HG03045 (cell line): ENCODE measurements at regions not wholly inside any gene's neighbourhood (a gene's known extent, or its start where the extent isn't known, plus 50 kb on each side); places are given as distances from the start of the nearest gene placed in this dataset.

Experiments used
- ATAC-seq: cut with Tn5 transposase; IDR thresholded peaks from one replicate; pipeline ENCODE4 v1.9.1; 2021; ENCODE audit warnings: mild to moderate bottlenecking, moderate library complexity; ENCODE audit not compliant: unreplicated experiment

GRCh38 chrY:7262531-7262930 is 351.0 kb upstream of the AMELY start:
- ATAC-seq, result no peak

GRCh38 chrY:7261254-7261653 is 349.7 kb upstream of the AMELY start:
- ATAC-seq, result no peak

DNA sequence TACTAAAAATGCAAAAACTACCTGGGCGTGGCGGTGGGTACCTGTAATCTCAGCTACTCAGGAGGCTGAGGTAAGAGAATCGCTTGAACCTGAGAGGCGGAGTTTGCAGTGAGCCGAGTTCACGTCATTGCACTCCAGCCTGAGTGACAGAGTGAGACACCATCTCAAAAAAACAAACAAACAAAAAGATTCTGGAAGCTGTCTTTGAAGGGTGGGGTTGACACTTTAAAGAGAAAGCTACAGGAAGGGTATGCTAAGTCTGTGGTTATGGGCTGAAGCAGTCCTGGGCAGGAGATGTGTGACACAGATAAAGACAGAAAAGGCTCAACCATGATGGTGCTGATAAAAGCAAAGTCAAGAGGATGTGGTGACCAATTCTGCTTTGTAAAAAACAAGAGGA is 328.5 kb upstream of the AMELY start:
- no peak for ATAC-seq

GRCh38 chrY:7211971-7212370 is 300.4 kb upstream of the AMELY start:
- ATAC-seq, result no peak

DNA sequence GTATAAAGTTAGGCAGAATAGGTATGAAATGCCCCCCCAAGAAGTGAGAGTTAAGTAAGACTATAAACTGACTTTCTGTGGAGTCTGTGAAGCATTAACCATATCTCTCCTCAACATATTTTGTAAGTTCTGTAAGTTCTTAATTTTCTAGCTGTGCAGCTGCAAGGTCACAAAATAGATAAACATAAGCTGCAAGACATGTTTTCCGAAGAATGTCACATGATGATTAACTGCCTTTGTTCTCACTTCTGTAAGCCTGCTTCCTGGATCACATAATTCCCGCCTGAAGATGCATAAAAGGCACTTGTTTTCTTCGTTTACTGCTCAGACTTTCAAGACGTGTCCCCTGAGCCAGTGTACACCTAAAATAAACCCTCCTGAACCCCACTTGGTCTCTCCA is 292.9 kb upstream of the AMELY start:
- no peak for ATAC-seq

DNA sequence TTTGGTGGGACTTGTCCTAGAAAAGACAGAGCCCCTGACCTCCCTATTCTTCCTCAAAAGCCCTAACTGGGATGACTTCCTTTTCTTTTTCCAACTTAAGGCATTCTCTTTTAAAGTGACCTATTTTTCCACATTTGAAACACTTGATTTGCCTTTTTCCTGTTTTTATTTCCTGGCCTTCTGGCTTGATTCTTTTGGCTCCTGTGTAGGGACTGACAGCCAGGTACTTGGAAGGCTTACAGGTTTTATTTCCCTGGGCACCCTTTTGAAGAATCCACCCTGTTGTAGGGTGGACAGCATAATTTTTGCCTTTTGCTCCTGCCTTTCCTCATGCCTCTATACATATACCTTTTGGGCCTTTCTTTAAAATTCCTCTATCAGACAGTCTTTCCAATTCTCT is 271.0 kb upstream of the AMELY start:
- no peak for ATAC-seq

DNA sequence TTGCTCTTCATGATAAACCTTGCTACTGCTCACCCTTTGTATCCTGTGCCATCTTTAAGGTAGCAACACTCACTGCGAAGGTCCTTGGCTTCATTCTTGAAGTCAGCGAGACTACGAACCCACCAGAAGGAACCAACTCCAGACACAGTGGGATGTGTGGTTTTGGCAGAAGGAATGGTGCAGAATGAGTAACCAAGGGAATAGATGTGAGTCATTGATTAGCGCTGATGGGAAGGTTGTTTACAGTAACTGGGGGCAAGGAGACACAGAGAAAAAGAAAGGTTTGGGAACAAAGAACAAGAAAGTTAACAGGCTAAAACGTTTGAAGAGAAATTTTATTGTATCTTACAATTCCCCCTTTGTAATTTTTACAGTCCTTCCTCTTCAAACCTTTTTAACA is 266.1 kb upstream of the AMELY start:
- no peak for ATAC-seq

GRCh38 chrY:7169475-7169874 is 257.9 kb upstream of the AMELY start:
- no peak for ATAC-seq

DNA sequence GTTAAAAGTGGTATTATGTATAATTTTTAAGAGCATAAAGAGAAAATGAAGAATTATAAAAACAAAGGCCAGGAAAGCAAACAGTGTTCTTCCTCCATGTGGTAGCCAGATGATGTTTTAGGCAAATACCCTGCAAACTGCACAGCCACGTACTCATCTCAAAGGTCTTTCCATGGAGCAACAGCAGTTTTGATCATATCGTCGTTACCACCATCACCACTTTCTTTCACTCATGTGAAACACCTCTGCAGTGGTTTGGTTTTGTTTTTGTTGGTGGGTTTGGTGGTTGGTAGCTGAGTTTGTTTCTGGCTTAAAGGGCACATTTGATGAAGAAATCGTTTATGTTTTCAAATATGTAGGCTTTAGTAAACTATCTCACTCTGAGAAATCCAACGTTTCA is 229.9 kb upstream of the AMELY start:
- ATAC-seq, result no peak
